Stimulated activated CD4-positive, alpha-beta T cell treated with anti-CD3 and anti-CD28 coated beads, Interleukin-12 subunit alpha, Interleukin-12 subunit beta, amount 100 ng/mL, for 48 hours (primary cell): ENCODE measurements at regions not wholly inside any gene's neighbourhood (a gene's known extent, or its start where the extent isn't known, plus 50 kb on each side); places are given as distances from the start of the nearest gene placed in this dataset.

ENCODE experiments used
- DNase-seq, 3 donors: peaks; one replicate each; pipeline ENCODE4 v3.0.0-alpha.2; 2020; ENCODE audit warnings: low read depth in 2 of 3, low spot score in 1 of 3

DNA sequence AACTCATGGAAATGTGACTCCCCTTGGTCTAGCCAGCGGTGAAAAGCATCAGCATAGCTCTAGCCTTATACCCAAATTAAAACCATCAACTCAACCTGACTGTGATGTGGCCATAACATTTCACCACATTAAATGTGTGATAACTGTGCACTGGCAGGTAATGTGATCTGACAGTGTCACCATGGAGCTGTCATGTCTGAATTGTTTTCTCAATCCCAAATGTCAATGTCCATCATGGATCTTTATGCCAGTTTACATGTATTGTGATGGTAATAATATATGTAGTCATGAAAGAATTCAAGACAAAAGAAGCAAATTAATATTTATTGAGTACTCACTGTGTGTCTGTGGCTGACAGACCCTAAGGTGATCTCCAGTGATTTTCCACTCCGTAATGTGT lies 213.4 kb upstream of the EOMES start:
- no peak for DNase-seq

DNA sequence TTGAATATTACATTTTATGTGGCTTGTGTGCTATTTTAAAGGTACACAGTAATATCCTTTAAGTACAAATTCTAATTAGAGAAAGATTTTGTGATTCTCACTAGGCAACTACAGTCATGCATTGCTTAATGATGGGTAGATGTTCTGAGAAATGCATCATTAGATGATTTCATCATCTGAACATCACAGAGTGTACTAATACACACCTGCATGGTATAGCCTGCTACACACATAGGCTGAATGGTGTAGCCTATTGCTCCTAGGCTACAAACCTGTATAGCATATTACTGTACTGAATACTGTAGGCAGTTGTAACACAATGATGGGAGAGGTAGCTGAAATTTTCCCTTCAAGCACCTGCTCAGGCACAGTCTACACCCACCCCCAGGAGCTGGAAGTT lies 217.4 kb upstream of the EOMES start:
- no peak for DNase-seq

DNA sequence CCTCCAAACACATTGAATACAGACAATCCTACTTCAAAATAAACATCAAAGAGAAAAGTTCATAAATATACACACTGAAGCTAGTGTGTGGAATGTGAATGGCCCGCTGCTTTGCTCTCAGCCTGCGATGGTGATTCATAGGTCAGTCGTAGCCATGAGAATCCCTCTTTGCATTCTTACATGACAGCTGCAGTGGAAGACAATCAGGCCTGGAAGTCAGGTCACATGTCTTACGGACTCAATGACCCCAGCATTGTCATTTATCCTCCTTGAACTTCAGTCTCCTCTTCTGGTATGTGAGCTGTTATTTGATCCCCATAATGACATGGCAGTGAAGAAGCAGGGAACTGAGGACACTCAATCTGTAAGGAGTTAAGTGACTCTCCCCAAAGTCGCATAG lies 217.8 kb upstream of the EOMES start:
- no peak for DNase-seq

DNA sequence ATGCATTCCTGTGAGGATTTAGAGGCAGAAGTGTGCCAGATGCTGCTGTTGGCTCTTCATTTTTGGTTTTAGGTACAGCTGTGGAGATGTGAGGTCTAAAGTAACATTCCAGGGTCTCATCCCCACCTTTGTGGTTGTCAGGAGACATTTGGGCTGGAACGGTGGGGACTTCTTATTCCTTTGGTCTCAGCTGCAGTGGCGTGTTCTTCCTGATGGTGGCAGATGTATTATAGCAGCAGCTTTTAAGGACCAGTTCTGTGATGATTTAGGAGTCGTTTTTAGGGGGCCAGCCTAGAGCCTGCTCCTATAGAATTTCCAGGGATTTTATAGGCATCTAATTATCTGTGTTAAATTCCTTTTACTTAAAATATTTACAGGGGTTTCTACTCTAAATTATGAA lies 221.0 kb upstream of the EOMES start:
- no peak for DNase-seq

DNA sequence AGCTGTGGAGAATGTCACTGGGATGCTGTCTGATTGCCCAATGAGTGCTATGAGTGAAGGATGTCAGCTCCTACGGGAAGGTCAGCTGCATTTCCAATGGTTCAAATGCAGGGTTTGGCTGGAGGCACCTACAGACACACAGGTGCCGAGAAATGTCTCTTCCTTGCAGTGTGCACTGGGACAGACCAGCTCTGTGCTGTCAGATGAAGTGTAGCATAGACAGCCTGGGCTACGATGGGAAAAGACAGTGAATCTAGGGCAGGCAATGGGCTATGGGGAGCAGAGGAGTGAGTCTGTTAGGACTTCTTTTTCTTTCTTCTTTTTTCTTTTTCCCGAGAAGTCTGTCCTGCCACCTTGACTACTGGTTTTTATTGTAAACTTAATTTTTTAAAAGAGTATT lies 223.1 kb upstream of the EOMES start:
- no peak for DNase-seq

DNA sequence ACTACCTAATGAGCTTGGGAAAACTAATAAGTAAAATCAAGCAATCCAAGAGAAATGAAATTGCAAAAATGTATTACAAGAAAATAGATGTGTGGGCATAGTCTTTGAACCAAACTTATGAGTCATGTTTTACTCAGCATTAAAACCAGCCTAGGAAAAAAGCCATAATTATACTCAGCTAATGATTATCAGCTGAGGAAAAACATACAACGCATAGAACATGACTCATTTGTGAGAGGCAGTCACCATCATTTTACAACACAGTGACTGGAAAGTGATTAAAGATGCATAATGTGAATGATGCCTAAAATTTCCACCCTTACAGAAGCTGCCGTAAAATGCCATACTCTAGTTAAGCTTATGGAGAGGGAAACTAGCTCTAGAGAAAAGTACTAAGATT lies 238.0 kb upstream of the EOMES start:
- DNase-seq: no peak

DNA sequence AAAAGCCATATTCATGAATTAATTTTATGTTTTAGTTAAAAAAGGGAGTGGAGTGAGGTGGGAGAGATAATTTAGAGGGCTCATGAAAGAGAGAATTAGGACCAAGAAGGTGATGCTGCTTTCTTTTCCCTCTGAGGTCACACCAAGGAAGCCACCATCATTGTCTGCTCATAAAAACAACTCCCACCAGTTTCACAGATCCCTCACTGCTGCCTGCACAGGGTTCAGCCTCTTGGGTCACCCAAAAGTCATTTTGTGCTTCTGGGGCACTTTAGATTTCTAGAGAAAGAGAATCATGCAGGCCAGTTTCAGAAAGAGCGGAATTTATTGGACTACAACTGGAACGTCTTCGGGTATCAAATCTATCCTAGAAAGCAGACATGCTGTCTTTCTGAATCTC lies 241.4 kb upstream of the EOMES start:
- DNase-seq: peak in 1 of 3 donors; percentile 15

DNA sequence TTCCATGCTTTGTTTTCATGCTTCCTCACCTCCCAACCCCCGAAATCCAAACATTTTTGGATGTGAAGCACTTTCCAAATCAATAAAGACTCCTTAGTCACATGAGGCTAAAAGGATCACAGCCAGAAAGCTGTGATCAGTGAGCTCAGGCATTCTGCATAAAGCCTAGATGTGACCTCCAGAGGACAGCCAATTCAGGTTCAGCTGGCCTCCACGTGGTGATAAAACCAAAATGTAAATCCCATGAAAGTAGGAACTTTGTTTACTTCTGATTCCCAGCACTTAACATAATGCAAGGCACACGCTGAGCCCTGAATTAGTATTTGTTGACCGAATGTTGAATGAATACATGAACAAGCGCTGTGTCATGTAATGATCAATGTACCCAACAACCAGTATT lies 249.5 kb upstream of the EOMES start:
- DNase-seq: no peak

DNA sequence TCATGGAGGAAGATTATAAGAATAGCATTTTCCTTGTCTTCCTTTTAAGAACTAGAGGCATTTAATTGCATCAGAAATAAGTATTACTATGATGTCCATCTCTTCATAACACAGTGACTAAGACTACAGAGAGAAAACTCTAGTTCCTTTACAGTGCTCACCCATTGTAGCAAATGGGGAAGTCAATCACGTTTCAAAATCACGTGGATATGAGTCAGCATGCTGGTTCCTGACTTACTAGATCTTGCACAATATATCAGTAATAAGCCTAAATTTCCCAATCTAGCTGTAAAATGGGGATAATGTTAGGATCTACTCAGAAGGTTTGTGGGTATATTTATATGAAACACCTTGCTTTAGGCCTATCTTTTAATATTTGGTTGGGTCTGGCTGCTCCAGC lies 254.8 kb upstream of the EOMES start:
- no peak for DNase-seq

DNA sequence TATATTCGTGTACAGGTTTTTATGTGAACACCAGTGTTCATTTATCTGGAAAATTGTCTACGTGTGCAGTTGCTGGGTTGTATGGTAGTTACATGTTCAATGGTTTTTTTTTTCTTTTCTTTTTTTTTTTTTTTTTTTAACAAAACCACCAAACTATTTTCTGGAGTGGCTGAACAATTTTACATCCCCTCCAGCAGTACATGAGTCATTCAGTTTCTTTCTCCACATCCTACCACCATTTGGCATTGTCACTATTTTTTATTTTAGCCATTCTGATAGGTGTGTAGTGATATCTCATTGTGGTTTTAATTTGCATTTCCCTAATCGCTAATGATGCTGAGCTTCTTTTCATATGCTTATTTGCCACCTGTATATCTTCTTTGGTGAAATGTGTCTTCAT lies 256.3 kb upstream of the EOMES start:
- DNase-seq: no peak

DNA sequence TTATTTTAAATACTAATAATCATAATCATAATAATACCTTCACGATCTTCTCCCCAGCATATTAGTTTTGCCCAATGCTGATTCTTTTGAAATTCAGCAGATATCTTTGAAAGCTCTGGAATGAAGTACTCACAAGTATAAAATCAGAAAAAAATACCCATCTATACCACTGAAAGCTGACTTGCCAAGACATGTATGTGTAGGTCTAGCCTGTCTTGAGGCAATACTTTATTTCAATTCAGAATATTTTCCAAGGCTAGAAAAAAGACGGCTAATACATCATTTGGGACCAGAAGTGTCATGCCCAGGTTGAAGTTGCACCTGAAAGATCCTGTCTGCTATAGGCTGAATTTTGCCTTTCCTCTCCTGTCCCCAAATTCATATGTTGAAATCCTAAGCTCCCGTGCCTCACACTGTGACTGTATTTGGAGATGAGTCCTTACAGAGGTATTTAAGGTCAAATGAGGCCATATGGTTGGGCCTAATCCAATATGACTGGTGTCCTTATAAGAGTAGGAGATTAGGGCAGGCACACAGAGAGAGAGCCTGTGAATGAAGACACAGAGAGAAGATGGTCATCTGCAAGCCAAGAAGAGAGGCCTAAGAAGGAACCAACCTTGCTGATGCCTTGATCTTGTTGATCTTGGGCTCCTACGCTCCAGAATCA lies 255.9 kb upstream of the CMC1 start:
- DNase-seq: no peak

DNA sequence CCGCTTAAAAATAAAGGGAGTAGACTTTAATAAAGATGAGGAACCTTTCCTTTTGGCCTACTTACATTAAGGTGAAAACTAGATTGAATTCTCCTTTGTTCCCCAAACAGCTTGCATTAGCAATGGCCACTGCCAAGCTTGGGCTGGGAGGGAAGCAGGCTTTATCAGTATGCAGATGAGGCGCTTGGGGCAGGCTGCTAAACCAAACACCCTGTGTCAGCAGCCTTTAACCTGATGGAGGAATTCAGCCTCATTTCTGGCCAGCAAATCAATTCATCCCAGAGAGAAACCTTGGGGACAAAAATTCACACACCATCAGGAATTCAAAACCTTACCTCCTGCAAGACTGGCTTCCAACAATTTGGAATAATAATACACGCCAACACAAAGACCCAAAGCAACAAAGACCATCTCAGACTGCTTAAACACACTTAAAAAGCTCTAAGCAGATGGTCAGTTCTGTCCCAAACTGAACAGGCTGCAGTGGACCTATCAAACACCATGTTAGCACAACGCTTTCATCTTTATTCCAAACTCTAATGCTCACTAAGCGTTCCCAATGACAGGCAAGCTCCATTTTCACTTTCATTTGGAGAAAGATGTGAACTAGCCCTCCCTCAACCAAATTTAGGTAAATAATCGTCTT lies 255.1 kb upstream of the CMC1 start:
- no peak for DNase-seq

DNA sequence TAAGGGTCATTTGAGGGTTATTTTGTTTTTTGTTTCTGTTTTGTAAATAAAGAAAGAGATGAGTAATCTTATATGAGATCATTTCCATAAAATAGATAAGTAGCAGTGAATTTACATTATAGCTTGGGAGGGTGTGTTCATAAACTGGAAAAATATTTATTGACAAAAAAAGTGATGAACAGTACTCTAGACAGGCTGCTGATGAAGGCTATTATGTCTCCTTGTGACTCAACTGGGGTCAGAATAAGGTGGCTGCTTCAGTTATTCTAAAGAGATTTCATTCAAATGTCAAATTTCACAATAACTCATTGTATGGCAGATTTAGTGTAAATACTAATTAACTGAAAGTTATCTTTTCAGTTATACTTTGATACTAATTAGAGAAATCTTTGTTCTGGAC lies 251.1 kb upstream of the CMC1 start:
- DNase-seq: no peak

DNA sequence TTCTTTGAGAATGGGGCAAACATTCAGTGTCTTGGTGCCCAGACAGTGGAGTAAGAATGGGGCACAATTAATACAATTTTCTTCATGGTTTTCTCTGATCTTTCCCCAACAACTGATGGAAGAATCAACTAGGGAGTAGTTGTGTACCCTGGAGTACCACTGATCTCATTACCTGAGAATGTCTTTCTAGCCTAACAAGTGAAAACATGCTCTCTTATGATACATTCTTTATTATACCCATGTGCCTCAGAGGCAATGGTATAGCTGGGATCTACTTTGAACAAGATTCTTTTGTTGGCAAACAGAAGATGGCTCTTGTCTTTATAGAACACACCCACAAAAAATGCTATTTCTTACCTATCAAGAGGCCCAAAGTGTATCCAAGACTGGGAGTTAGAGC lies 250.6 kb upstream of the CMC1 start:
- DNase-seq: no peak

DNA sequence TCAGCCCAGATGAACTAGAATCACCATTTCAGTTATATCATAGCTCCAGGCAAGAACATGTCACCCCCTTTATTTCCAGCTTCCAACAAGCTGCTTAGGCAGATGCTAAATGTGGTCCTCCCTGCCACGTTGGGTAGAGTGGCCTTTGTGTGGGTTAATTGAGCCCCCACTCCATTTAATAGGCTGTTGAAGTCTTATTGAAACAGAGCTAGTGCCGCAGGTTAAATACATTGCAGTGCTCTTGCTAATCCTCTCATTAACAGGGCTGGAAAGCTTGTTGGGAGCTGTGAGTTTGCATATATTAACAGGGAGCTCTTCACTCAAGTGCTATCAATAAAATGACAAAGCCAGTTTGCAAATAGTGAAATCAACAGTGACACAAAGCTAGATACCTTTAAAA lies 248.4 kb upstream of the CMC1 start:
- no peak for DNase-seq

DNA sequence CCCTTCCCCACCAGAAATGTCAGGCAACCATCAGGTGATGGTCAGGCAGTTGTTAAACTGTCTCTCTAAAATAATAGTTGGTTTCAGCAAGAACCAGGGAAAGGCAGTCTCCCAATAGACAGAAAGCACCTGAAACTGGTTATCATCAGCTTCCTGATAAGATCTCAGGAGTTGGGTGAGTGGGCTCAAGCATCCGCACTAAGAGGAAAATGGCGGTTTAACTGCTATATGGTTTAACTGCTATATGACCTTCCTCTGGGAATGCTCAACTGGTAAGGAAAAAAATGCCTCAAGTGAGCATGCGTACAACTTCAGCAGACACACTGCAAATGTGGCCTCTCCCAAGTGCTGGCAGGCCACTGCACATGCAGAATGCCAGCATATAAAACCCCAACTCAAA lies 240.8 kb upstream of the CMC1 start:
- no peak for DNase-seq

DNA sequence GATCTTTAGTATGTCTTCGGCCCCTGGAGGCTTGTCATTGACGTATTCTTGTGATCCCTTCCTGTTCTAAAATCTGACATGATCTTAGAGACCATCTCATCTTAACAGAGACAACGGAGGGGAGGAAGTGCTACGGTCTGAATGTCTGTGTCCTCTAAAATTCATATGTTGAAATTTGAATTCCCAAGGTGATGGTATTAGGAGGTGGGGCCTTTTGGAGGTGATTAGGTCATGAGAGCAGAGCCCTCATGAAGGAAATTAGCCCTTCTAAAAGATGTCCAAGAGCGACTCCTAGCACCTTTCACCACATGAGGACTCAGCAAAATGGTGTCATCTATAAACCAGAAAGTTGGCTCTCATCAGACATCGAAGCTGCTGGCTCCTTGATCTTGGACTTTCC lies 233.2 kb upstream of the CMC1 start:
- no peak for DNase-seq

DNA sequence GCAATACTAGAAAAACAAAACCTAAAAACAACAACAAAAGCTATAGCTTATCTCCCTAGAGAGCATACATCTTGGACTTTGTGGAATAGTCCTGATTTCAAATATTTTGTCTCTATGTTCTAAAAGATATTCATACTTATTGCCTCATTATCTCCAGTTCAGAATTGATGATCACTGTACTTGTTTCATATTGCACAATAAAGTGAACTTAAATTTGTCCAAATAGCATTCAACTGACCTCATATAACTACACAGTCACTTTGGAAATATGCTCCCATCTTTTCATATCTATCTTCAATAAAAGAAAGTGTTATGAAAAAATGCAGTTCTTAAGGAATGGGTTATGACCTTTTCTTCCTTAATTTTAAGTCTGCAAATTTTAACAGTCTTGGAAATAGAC lies 228.6 kb upstream of the CMC1 start:
- DNase-seq: no peak

DNA sequence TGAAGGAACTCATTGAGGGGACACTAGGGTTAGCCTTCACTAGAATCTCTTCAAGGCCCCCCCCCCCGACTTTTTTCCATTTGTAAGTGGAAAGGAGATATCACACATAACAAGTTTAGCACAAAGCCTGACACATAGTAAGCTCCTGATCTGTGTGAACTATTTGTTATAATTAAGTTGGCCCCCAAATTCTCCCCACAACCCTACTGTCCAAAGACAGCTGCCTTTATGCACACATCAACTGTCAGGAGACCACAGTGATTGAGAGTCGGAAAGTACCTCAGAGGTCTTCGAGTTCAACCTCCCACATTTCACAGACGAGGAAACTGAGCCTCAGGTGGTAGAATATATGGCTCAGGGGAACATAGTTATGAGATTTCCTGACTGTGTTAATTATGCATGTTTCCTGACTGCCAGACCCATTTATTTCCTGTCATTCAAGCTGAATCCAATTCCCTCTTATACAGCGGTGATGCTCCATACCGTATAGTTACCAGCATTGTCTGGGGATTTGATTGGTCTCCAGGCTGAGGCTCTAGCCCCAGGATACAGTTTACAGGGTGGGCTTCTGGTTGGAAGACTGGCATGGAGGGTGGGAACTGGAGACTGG lies 227.4 kb upstream of the CMC1 start:
- DNase-seq: no peak

DNA sequence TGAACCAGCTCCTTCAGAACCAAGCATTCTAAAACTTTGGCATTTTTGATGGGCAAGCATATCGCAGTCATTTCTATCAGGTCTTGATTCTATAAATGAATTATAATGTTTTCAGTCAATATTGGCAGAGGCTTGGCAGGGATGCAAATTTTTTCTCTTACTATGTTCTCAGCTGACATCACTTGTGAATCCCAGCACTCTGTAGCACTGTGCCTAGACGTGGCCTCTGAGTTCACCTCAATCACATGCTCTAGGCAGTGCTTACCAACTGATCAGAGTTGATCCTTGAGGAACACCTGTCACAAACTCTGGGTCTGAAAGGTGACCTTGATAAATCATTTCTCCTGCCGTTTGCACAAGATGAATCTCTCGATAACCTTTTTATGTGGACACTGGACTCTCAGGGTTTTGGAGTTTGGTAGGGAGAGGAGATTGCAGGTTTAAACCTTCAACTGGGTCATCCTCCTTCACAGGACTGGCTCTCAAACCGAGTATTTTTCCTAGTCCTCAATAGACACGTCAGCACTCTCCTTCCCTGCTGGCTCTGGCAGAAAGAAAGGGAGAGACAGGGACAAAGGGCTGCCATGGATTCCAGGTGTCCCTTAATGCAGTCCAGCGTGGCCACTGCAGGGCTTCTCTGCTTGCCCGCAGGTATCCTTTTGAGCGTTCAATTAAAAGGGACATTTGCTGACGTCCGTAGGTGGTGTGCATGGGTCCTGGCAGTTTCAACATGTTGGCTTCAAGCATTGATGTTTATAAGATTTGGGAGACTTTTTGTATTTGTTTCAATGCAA lies 222.3 kb upstream of the CMC1 start:
- no peak for DNase-seq

DNA sequence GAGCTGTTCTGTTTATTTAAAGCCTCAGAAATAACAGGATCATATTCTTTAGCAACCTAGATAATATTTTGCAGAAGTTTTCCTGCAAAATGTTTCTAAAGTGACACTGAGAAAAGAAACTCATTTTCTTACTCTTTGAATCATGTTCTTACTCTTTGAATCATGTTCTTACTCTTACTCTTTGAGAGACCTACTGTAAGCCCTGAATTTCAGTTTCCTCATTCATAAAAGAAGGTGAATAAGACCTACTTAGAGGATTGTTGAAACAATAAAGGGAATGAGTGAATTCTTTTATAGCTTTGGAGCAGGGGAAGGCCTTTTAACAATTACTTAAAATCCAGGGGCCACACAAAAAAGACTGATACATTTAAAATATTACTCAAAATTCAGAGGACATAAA lies 221.7 kb upstream of the CMC1 start:
- no peak for DNase-seq

DNA sequence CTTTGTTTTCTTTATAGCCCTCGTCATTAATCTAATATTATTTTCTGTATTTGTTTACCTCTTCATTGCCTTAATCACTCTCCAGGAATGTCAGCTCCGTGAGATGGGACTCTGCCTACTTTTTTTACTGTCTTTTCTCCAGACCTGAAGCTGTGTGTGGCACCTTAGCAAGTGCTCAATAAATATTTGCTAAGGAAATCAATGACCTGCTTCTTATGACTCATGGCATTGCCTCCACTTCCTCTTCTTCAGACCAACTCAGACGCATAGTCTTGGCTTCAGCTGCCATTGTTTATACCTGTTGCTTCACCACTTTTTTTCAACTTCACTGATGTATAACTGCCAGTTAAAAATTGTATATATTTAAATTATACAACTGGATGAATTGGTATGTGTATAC lies 218.5 kb upstream of the CMC1 start:
- DNase-seq: no peak
